HG03520 (cell line): ENCODE measurements at regions not wholly inside any gene's neighbourhood (a gene's known extent, or its start where the extent isn't known, plus 50 kb on each side); places are given as distances from the start of the nearest gene placed in this dataset.
"Not testable (repeated sequence)": the region's sequence is repeated elsewhere in the genome, so short reads cannot be mapped to it uniquely, and the experiment has no call there.

ENCODE experiments used
- ATAC-seq: cut with Tn5 transposase; IDR thresholded peaks from one replicate; pipeline ENCODE4 v1.9.1; 2021; ENCODE audit warnings: mild to moderate bottlenecking, moderate library complexity; ENCODE audit not compliant: unreplicated experiment

- no peak for ATAC-seq
Observed at GRCh38 chr1:190665045-190665444, 187.4 kb upstream of the BRINP3 start.

GRCh38 chr1:190667914-190668313 is 190.2 kb upstream of the BRINP3 start:
- no peak for ATAC-seq

- no peak for ATAC-seq
Observed at GRCh38 chr1:190679044-190679443, 201.4 kb upstream of the BRINP3 start.

- ATAC-seq: no peak
Observed at GRCh38 chr1:190679454-190679853, 201.8 kb upstream of the BRINP3 start.

- ATAC-seq: no peak
Observed at GRCh38 chr1:190679983-190680382, 202.3 kb upstream of the BRINP3 start.

- ATAC-seq: no peak
Observed at GRCh38 chr1:190685676-190686075, 208.0 kb upstream of the BRINP3 start.

- no peak for ATAC-seq
Observed at GRCh38 chr1:190688096-190688495, 210.4 kb upstream of the BRINP3 start.

- ATAC-seq: not testable (repeated sequence)
Observed at GRCh38 chr1:190698488-190698887, 220.8 kb upstream of the BRINP3 start.

- no peak for ATAC-seq
Observed at GRCh38 chr1:190699165-190699564, 221.5 kb upstream of the BRINP3 start.

- ATAC-seq: no peak
Observed at GRCh38 chr1:190708418-190709057, 230.9 kb upstream of the BRINP3 start.

GRCh38 chr1:190711069-190711468 is 233.4 kb upstream of the BRINP3 start:
- no peak for ATAC-seq

GRCh38 chr1:190717055-190717454 is 239.4 kb upstream of the BRINP3 start:
- ATAC-seq: no peak

- no peak for ATAC-seq
Observed at GRCh38 chr1:190736971-190737590, 259.4 kb upstream of the BRINP3 start.

- no peak for ATAC-seq
Observed at GRCh38 chr1:190738317-190738716, 260.7 kb upstream of the BRINP3 start.

GRCh38 chr1:190739926-190740325 is 262.3 kb upstream of the BRINP3 start:
- no peak for ATAC-seq

GRCh38 chr1:190747704-190748103 is 270.0 kb upstream of the BRINP3 start:
- no peak for ATAC-seq

GRCh38 chr1:190752131-190752530 is 274.5 kb upstream of the BRINP3 start:
- ATAC-seq: no peak

GRCh38 chr1:190754666-190755065 is 277.0 kb upstream of the BRINP3 start:
- ATAC-seq: no peak

- ATAC-seq: peak; percentile 91
Observed at GRCh38 chr1:190759807-190760206, 282.1 kb upstream of the BRINP3 start.

GRCh38 chr1:190762325-190762724 is 284.7 kb upstream of the BRINP3 start:
- ATAC-seq: no peak

GRCh38 chr1:190792873-190793272 is 315.2 kb upstream of the BRINP3 start:
- no peak for ATAC-seq

GRCh38 chr1:190807629-190808028 is 330.0 kb upstream of the BRINP3 start:
- ATAC-seq: no peak

- ATAC-seq: no peak
Observed at GRCh38 chr1:190808035-190808434, 330.4 kb upstream of the BRINP3 start.
